GM12878 (cell line): ENCODE measurements at regions not wholly inside any gene's neighbourhood (a gene's known extent, or its start where the extent isn't known, plus 50 kb on each side); places are given as distances from the start of the nearest gene placed in this dataset.

ENCODE experiments used
- ATAC-seq: fragments of 200-7000 bp; cut with Tn5 transposase; 3 replicates; pipeline ENCODE4 v1.9.1; 2020; ENCODE audit warnings: mild to moderate bottlenecking, moderate library complexity
- BruUV-seq: library from RNA; stranded (reverse); fragments of 400-500 nt; replicated peaks from 2 replicates; lab custom pipeline; 2021; lab: Mats Ljungman, UMichigan
- CTCF ChIA-PET: fragments of 300-600 bp; sonication (Branson Sonifier 250); formaldehyde crosslinking; extraction: SDS; loops from one replicate; lab custom pipeline; 2021; ENCODE audit warnings: inconsistent platforms; lab: Yijun Ruan, JAX
- POLR2A ChIA-PET: fragments of 350-600 bp; formaldehyde crosslinking; extraction: SDS; loops from one replicate; lab custom pipeline; 2021; ENCODE audit warnings: inconsistent platforms; lab: Charles Lee
- RAD21 ChIA-PET: fragments of 300-600 bp; sonication (Branson Sonifier 250); formaldehyde crosslinking; loops from one replicate; lab custom pipeline; 2023; ENCODE audit warnings: antibody characterized with exemption; ENCODE audit not compliant: unreplicated experiment; lab: Charles Lee
- SMC1A ChIA-PET: fragments of 300-600 bp; sonication (Branson Sonifier 250); formaldehyde crosslinking; loops from one replicate; lab custom pipeline; 2023; ENCODE audit not compliant: unreplicated experiment, uncharacterized antibody; lab: Charles Lee
- DNase-seq: peaks from one replicate; pipeline ENCODE4 v3.0.0-alpha.2; 2011; ENCODE audit warnings: low read depth, low spot score
- FAIRE-seq: peaks from 3 replicates; lab custom pipeline; 2011; peaks lifted over from hg19 to GRCh38; lab: Jason Lieb, UNC
- H2AFZ ChIP-seq: 2 replicates; pipeline ENCODE4 v1.6.0; 2011; ENCODE audit warnings: low read depth, low read length, control low read depth; ENCODE audit not compliant: control insufficient read depth
- H3K27ac ChIP-seq: 2 replicates; pipeline ENCODE4 v1.5.1; 2011; ENCODE audit warnings: control low read depth; ENCODE audit not compliant: control insufficient read depth, insufficient read depth
- H3K27me3 ChIP-seq, 2 experiments: replicated peaks in 1 of 2; 2 replicates each; pipeline versions ENCODE4 v1.6.0 to v1.6.1; 2011; ENCODE audit warnings: low read length in 1 of 2; ENCODE audit not compliant: control insufficient read depth in 2 of 2, insufficient read depth in 2 of 2
- H3K36me3 ChIP-seq, 2 experiments: 2 replicates each; pipeline ENCODE4 v1.5.1; 2011; ENCODE audit warnings: low read length in 1 of 2; ENCODE audit not compliant: control insufficient read depth in 2 of 2, insufficient read depth in 2 of 2
- H3K4me1 ChIP-seq: 2 replicates; pipeline ENCODE4 v1.6.1; 2011; ENCODE audit warnings: mild to moderate bottlenecking, low read length, moderate library complexity, mixed read lengths; ENCODE audit not compliant: control insufficient read depth, insufficient read depth
- H3K4me2 ChIP-seq: 2 replicates; pipeline ENCODE4 v1.6.0; 2011; ENCODE audit warnings: control low read depth; ENCODE audit not compliant: control insufficient read depth, insufficient read depth
- H3K4me3 ChIP-seq: fragments of 200-600 bp; sonication (generic); 2 replicates; pipeline ENCODE4 v1.5.1; 2016
- H3K79me2 ChIP-seq: 2 replicates; pipeline ENCODE4 v1.6.0; 2011; ENCODE audit warnings: low read length; ENCODE audit not compliant: control insufficient read depth, insufficient read depth
- H3K9ac ChIP-seq: 2 replicates; pipeline ENCODE4 v1.8.0; 2011; ENCODE audit warnings: low read length, control low read depth, mixed read lengths; ENCODE audit not compliant: control insufficient read depth, insufficient read depth
- H3K9me3 ChIP-seq: replicated peaks from 3 replicates; pipeline ENCODE4 v1.5.1; 2011; ENCODE audit warnings: mild to moderate bottlenecking, low read length; ENCODE audit not compliant: control insufficient read depth, insufficient read depth
- H4K20me1 ChIP-seq: 2 replicates; pipeline ENCODE4 v1.6.0; 2011; ENCODE audit not compliant: control insufficient read depth, insufficient read depth
- BMI1 ChIP-seq: fragments of 450-650 bp; IDR thresholded peaks from 2 replicates; pipeline ENCODE4 v1.6.1; 2016; ENCODE audit warnings: mild to moderate bottlenecking, moderate library complexity, borderline replicate concordance
- MYC ChIP-seq: IDR thresholded peaks from 2 replicates; pipeline ENCODE4 v1.6.1; 2011; ENCODE audit warnings: mild to moderate bottlenecking, low read length, moderate library complexity, inconsistent platforms; ENCODE audit not compliant: insufficient read depth, insufficient replicate concordance, insufficient read length, severe bottlenecking
- POLR2AphosphoS5 ChIP-seq: IDR thresholded peaks from 2 replicates; pipeline ENCODE4 v1.6.1; 2011; ENCODE audit warnings: mild to moderate bottlenecking, low read length, inconsistent platforms
- SMARCA5 ChIP-seq: fragments of 450-650 bp; IDR thresholded peaks from 2 replicates; pipeline ENCODE4 v1.6.1; 2017; ENCODE audit warnings: mild to moderate bottlenecking
- SP1 ChIP-seq: IDR thresholded peaks from one replicate; pipeline ENCODE4 v1.6.1; 2011; ENCODE audit warnings: low read depth, low read length
- ZNF24 ChIP-seq: fragments of 450-650 bp; IDR thresholded peaks from 2 replicates; pipeline ENCODE4 v1.6.1; 2017; ENCODE audit warnings: antibody characterized with exemption, mild to moderate bottlenecking
- ZNF687 ChIP-seq: fragments of 450-650 bp; IDR thresholded peaks from 2 replicates; pipeline ENCODE4 v1.6.1; 2017; ENCODE audit warnings: mild to moderate bottlenecking, moderate library complexity
- WGBS: methylation state at CpG from one replicate; pipeline ENCODE4 v1.1.6; 2016; ENCODE audit warnings: low lambda C conversion rate; ENCODE audit not compliant: insufficient replicate concordance, insufficient coverage; ENCODE audit errors: missing lambda C conversion rate; 5-methylcytosine and 5-hydroxymethylcytosine counted together
- in situ Hi-C: fragments of 300-500 bp; cut with MboI; formaldehyde crosslinking; loops from 9 replicates; pipeline ENCODE4 v1.14.3; 2018; ENCODE audit warnings: mixed read lengths
- intact Hi-C: fragments of 100-400 bp; cut with micrococcal nuclease; formaldehyde crosslinking; loops from one replicate; pipeline ENCODE4 v1.14.2; 2022; ENCODE audit not compliant: unreplicated experiment
- TF ChIP-seq, protein P1 (sequence below): IDR thresholded peaks from 2 replicates; pipeline ENCODE4 v1.6.1; 2011; ENCODE audit warnings: low read depth, low read length, improper control_type of control experiment, borderline replicate concordance

DNA sequence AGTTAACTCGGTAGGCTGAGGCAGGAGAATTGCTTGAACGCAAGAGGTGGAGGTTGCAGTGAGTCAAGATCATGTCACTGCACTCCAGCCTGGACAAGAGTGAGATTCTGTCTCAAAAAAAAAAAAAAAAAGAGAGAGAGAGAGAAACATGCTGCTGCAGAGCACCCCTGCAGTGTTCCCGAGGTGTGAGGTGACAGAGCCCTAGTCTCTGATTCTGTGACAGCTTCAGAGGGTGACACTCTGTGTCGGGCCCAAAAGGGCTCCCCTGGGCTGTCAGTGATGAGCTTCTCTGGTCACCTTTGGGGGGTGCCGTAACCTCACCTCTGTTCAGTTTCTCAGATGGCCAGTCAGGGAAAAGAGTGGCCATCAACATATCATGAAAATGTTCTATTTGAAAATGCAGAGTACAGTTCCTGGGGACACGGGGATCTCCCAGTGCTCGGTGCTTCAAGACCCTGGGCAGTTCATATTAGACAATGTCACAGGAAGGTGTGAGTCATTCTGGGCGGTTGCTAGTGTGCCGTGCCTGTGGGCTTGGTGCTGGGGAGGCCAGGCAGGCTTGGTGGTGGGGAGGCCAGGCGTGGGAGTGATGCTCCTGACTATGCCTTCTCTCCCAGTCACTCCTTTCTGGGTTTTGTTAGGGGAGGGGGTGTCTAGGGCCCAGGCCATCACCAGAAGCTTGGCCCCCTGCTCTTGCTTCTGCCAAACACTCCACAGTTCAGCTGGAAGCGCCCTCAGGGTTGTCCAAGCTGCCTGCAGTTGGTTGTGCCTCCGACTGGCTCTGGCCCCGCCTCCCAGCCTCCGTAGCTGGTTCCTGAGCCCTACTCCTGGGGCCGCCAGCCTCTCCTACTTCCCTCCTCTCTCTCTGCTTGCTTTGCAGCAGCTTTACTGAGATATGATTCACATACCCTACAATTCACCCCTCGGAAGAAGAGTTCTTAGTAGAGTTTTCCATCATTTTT, 52.5 kb upstream of the CLDN5 start (continued):
- TF ChIP-seq ZNF687 = no peak
- TF ChIP-seq, protein P1, sequence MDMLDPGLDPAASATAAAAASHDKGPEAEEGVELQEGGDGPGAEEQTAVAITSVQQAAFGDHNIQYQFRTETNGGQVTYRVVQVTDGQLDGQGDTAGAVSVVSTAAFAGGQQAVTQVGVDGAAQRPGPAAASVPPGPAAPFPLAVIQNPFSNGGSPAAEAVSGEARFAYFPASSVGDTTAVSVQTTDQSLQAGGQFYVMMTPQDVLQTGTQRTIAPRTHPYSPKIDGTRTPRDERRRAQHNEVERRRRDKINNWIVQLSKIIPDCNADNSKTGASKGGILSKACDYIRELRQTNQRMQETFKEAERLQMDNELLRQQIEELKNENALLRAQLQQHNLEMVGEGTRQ = no peak
- TF ChIP-seq MYC = no peak
- no peak for TF ChIP-seq POLR2AphosphoS5

- Histone ChIP-seq H2AFZ (no peak overlapping the region; the same call in 1 of the 2 replicates), H3K4me3 (no peak overlapping the region), H4K20me1 (no peaks in the 10 kb centered on the region), H3K4me2 (no peak overlapping the region), H3K4me1 (peaks cover 17% of the 10 kb centered on the region), H3K79me2 (no peaks in the 10 kb centered on the region), H3K9ac (no peak overlapping the region), H3K9me3 (no peaks in the 10 kb centered on the region), H3K27me3 (peaks cover 0 to 2% of the 10 kb centered on the region in 2 experiments; a peak in 1 of 4 replicates), H3K36me3 (no peaks in the 10 kb centered on the region), H3K27ac (no peak overlapping the region)
- no TSS peak for BruUV-seq
- ATAC-seq = no peak
- ChIA-PET SMC1A (no interaction called here), RAD21 (no interaction called here), CTCF (no interaction called here), POLR2A (no interaction called here)
- WGBS = 84% methylated on average over 10 of the region's 10 CpGs
- in situ Hi-C loops = no loop called here
- no peak for DNase-seq
- intact Hi-C loops = no loop called here
- TF ChIP-seq SMARCA5 (no peak), ZNF24 (no peak), BMI1 (no peak), SP1 (no peak)
- FAIRE-seq = no peak
Measured at GRCh38 chr22:19577422-19577966, 53.3 kb upstream of the CLDN5 start.
